Nephron progenitor cell (in vitro differentiated cells): ENCODE measurements at regions not wholly inside any gene's neighbourhood (a gene's known extent, or its start where the extent isn't known, plus 50 kb on each side); places are given as distances from the start of the nearest gene placed in this dataset.

Source experiments
- DNase-seq: peaks from one replicate; pipeline ENCODE4 v3.0.0; 2021
- H3K27ac Mint-ChIP-seq: 2 replicates; pipeline ENCODE4 v1.8.0; 2021; ENCODE audit warnings: mild to moderate bottlenecking, moderate library complexity, mixed read lengths
- H3K27me3 Mint-ChIP-seq: 2 replicates; pipeline ENCODE4 v1.8.0; 2021; ENCODE audit warnings: mild to moderate bottlenecking, low read depth, mixed read lengths; ENCODE audit not compliant: poor library complexity
- H3K36me3 Mint-ChIP-seq: 2 replicates; pipeline ENCODE4 v1.8.0; 2021; ENCODE audit warnings: low read depth, mixed read lengths
- H3K4me1 Mint-ChIP-seq: 2 replicates; pipeline ENCODE4 v1.8.0; 2021; ENCODE audit warnings: mixed read lengths
- H3K4me3 Mint-ChIP-seq: 2 replicates; pipeline ENCODE4 v1.8.0; 2021; ENCODE audit warnings: mild to moderate bottlenecking, moderate library complexity, mixed read lengths
- H3K9me3 Mint-ChIP-seq: 2 replicates; pipeline ENCODE4 v1.8.0; 2021; ENCODE audit warnings: mild to moderate bottlenecking, moderate library complexity, mixed read lengths
- CTCF ChIP-seq: fragments of 200-600 bp; sonication (generic); IDR thresholded peaks from 2 replicates; pipeline ENCODE4 v1.5.0; 2021; ENCODE audit warnings: antibody characterized with exemption

DNA sequence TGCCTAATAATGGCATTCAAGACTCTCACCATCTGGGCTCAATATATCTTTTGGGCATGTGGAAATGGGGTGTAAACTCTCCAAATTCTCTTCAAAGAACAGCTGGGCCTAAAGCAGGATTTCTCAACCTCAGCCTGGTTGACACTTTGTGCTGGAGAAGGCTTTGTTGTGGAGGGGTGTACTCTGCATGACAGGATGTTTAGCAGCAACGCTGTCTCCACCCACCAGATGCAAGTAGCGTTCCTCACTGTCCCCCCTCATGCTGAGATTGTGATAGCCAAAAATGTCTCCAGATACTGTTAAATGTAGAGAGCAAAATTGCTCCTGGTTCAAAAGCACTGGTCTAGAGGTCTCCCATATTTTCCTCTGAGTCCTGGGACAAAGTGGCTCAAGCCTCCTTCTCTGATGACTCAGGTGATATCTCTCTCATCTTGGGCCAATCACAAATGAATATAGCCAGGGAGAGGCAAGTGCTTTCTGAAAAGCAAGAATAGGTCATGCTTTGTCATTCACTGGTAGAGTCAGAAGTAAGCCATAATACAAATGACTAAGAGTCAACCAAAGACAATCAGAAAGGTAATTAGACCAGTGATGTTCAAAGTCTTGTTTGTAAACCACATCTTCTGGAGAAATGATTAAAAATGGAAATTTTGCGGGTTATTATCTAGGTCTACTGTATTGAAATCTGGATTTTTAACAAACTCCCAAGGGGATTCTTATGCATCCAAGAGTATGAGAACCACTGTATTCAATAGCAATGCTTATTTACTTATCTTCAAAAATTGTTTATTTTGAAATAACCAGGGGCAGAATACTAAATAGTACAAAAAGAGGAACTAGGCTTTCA is 330.8 kb downstream of the PTEN start:
- Mint-ChIP-seq H3K27ac (no peak overlapping the region), H3K9me3 (no peaks in the 10 kb centered on the region), H3K4me3 (no peak overlapping the region), H3K36me3 (no peaks in the 10 kb centered on the region), H3K4me1 (no peaks in the 10 kb centered on the region), H3K27me3 (peaks cover 3% of the 10 kb centered on the region)
- no peak for TF ChIP-seq CTCF
- DNase-seq: no peak

- Mint-ChIP-seq H3K36me3 (no peaks in the 10 kb centered on the region), H3K4me1 (no peaks in the 10 kb centered on the region), H3K4me3 (no peak overlapping the region), H3K27ac (no peak overlapping the region), H3K27me3 (peaks cover 3% of the 10 kb centered on the region), H3K9me3 (no peaks in the 10 kb centered on the region)
- DNase-seq: no peak
- TF ChIP-seq CTCF: no peak
Observed at GRCh38 chr10:88194961-88195367, 331.5 kb downstream of the PTEN start.

DNA sequence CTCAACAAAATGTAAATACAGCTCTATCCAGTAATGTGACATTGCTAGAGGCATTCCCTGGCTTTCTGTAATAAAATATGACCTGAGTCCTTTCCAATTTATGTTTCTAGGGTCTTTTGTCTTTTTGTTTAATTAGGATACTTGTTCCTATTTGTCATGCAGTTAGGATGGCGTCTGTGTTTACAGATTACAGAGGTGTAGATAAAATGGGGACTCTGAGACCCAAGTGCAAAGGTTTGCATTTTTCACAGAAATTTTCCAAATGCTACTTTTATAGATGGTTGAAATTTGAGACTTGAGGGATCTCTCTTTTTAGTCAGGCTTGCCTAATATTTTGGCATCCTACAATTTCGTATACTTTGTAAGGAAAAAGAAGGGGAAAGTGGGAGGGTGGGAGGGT is 332.4 kb downstream of the PTEN start:
- H3K4me3 Mint-ChIP-seq: no peak overlapping the region
- H3K27me3 Mint-ChIP-seq: no peaks in the 10 kb centered on the region
- H3K27ac Mint-ChIP-seq: no peak overlapping the region
- no peaks in the 10 kb centered on the region for H3K9me3 Mint-ChIP-seq
- DNase-seq: no peak
- H3K4me1 Mint-ChIP-seq: no peaks in the 10 kb centered on the region
- no peak for TF ChIP-seq CTCF
- H3K36me3 Mint-ChIP-seq: no peaks in the 10 kb centered on the region

DNA sequence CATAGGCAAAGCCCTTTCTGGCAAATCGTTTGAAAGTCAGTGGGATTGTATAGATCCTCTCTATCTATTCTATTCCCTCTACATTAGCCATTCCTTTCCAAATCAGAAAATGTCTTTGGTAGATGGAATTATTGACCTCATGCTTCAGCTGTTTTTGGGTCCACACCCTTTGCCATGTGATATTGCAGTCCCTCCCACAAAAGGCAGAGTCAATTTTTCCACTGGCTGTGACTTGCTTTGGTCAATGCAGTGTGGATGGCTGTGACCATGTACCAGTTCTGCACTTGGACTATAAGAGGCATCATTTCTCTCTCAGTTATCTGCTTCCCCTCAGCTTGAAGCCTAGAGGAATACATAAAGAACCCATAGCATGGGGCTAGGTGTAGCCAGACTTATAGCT is 332.9 kb downstream of the PTEN start:
- DNase-seq: no peak
- H3K4me1 Mint-ChIP-seq: no peaks in the 10 kb centered on the region
- TF ChIP-seq CTCF: no peak
- no peak overlapping the region for H3K27ac Mint-ChIP-seq
- no peaks in the 10 kb centered on the region for H3K9me3 Mint-ChIP-seq
- no peaks in the 10 kb centered on the region for H3K27me3 Mint-ChIP-seq
- H3K36me3 Mint-ChIP-seq: no peaks in the 10 kb centered on the region
- H3K4me3 Mint-ChIP-seq: no peak overlapping the region

DNA sequence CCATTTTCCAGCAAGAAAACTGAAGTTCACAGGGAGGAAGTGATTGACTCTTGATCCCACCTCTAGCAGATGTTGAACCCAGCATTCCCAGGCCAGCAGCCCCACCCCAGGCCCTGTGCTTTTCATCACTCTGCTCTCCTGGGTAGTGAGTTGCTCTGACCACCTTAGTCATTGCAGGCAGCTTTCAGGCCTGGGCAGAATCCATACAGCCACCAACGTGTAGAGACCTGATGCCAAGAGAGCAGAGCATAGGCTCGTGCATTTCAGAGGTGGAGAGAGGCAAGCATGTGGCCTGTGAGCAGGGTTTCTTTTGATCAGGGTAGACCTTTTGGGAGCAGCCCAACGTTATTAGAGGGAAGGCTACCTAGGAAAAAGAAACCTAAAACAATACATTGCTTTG is 334.6 kb downstream of the PTEN start:
- Mint-ChIP-seq H3K27ac (no peak overlapping the region), H3K27me3 (no peaks in the 10 kb centered on the region), H3K9me3 (no peaks in the 10 kb centered on the region), H3K4me3 (no peak overlapping the region), H3K4me1 (no peaks in the 10 kb centered on the region), H3K36me3 (no peaks in the 10 kb centered on the region)
- DNase-seq: no peak
- TF ChIP-seq CTCF: no peak
